HG03457 (cell line): ENCODE measurements at regions not wholly inside any gene's neighbourhood (a gene's known extent, or its start where the extent isn't known, plus 50 kb on each side); places are given as distances from the start of the nearest gene placed in this dataset.
"Not testable (repeated sequence)": the region's sequence is repeated elsewhere in the genome, so short reads cannot be mapped to it uniquely, and the experiment has no call there.

Experiments
- ATAC-seq: cut with Tn5 transposase; IDR thresholded peaks from one replicate; pipeline ENCODE4 v1.9.1; 2021; ENCODE audit warnings: moderate number of reproducible peaks; ENCODE audit not compliant: unreplicated experiment

- ATAC-seq = no peak
Observed at GRCh38 chr14:88929656-88930436, 105.4 kb downstream of the TTC8 start.

GRCh38 chr14:88931321-88932110 lies 107.1 kb downstream of the TTC8 start:
- no peak for ATAC-seq

- ATAC-seq = no peak
Observed at GRCh38 chr14:88933191-88933590, 108.7 kb downstream of the TTC8 start.

DNA sequence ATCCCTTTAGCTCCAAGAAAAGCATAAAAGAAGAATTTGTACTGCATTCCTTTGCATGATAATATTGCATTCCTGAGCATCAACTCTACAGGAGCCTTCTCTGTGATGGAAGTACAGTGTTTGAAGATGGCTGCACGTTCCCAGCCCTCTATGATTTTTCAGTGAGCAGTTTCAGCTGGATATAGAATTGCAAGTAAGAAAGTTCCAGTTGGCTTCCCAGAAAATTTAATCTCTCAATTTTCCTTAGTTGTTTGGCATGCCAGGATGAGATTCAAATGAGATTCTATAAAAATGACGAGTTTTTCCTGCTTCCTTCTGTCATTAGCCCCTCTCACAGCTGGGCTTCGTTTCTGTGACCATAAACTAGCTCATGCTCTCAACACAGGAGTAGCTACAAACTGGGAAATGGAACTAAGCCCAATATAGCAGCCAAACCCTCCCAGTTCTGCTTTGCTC lies 109.9 kb downstream of the TTC8 start:
- ATAC-seq = no peak

- no peak for ATAC-seq
Observed at GRCh38 chr14:88935083-88935482, 110.6 kb downstream of the TTC8 start.

DNA sequence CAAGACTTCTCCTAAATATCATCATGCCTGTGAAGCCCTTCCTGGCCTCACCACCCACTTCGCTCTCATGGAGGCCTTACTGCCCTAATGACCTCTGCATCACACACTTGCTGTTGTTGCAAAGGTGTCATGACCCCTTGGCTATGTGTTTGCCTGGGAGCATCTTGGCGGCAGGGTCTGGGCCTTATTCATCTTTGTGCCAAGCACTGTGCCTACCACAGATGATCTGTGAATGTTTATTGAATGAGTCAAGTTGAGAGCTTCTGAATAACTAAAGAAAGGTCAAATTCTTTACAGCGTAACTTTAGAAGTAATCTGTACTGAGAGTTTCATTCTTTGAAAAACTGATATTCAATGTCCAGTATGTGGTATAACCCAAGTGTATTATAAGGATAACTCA lies 113.3 kb downstream of the TTC8 start:
- no peak for ATAC-seq

GRCh38 chr14:88940671-88941070 lies 116.2 kb downstream of the TTC8 start:
- no peak for ATAC-seq

GRCh38 chr14:88941414-88941813 lies 117.0 kb downstream of the TTC8 start:
- ATAC-seq = no peak

- no peak for ATAC-seq
Observed at GRCh38 chr14:88947646-88948598, 123.5 kb downstream of the TTC8 start.

DNA sequence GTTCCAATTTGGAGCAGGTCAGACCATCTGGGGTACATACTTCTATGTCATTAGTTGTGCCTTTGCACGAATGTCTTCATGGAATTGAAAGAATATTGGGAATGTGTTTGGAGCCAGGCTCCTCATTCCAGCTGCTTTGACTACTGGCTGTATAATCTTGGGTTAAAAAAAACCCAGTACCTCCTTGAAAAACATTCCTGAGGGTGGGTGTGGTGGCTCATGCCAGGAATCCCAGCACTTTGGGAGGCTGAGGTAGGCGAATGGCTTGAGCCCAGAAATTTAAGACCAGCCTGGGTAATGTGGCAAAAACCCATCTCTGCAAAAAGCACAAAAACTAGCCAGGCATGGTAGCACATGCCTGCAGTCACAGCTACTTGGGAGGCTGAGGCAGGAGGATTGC lies 125.6 kb downstream of the TTC8 start:
- no peak for ATAC-seq

DNA sequence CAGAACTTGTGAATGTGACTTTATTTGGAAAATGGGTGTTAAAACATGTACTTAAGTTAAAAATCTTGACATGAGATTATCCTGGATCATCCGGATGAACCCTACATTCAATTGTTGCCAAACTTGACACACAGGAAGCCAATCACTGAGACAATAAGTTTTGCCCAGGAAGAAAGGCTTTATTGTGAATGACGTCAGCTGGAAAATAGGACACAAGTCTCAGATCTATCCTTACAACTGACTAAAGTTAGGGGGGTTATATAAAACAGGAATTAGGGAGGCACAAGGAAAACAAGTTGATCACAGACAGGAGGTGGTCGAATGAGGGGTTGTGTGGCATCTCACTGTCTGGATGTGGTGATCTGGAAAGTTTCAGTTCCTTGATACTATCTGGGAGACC lies 126.9 kb downstream of the TTC8 start:
- ATAC-seq = no peak

DNA sequence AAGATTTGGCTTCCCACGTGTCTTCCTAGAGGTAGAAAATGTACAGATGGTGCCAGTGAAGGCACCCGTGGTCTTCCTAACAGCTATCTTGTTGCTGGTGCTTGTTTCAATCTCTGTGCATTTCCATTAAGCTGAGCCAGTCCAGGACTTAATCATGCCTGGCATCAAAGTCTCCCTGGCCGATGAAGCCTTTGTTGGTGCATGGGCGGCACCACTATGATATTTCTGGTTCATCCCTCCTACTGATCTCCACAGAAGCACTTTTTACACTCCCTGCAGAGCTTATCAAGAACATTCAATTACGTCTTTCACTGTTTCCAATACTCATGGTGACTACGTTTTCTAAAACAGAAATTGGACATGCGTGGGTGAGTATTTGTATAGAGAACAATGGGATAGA lies 128.4 kb downstream of the TTC8 start:
- ATAC-seq = no peak

GRCh38 chr14:88955455-88955854 lies 131.0 kb downstream of the TTC8 start:
- ATAC-seq = no peak

GRCh38 chr14:88960496-88960895 lies 136.0 kb downstream of the TTC8 start:
- no peak for ATAC-seq

DNA sequence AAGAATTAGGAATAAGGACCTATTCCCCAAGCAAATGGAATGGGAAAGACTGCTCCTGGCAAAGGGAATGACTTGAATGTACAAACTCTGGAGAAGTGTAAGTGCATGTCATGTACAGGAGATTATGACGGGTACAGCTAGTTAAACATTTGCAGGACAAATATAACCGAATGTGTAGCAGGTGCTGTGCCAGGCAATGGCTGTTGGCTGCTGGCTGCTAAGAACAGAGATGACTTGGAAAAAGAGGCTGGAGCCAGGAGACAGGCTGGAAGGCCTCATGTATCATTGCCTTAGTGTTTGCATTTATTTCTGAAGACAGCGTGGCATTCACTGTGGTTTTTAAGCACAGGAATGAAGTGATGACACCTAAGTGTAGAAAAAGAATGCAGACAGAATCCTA lies 136.8 kb downstream of the TTC8 start:
- no peak for ATAC-seq

- no peak for ATAC-seq
Observed at GRCh38 chr14:88962356-88962755, 137.9 kb downstream of the TTC8 start.

GRCh38 chr14:88967299-88967698 lies 142.8 kb downstream of the TTC8 start:
- no peak for ATAC-seq

DNA sequence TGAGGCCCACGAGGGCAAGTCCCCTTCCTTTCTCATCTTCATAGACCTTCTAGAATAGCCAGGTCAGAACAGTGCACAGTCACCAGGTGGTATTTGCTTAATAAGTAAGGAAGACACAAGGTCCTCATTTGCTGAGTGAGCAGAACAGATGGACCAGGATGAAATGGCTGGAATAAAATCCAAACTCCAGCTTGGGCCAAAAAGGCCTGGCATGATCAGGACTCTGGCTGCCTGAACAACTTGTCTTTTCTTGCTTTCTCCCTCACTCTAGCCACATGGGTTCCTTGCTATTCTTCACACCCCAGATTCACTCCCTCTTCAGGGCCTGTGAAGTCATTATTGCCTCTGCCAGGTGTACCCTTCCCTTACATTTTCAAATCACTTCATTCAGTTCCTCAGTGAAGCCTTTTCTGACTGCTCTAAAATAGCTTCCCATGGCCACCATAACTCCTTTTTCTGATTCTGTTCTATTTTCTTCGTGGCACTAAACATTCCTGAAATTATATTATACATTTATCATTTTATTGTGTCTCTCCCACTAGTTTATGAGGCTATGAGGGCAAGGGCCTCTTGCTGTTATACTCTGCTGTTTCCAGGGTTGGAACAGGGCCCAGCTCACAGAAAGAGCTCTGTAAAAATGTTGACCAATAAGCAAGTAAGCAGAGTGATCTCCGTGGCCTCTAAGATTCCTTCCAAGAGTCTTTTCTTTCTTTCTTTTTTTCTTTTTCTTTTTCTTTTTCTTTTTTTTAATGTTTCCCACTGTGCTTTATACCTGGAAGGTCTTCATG lies 150.8 kb downstream of the TTC8 start:
- no peak for ATAC-seq

- no peak for ATAC-seq
Observed at GRCh38 chr14:88975926-88976325, 151.5 kb downstream of the TTC8 start.

DNA sequence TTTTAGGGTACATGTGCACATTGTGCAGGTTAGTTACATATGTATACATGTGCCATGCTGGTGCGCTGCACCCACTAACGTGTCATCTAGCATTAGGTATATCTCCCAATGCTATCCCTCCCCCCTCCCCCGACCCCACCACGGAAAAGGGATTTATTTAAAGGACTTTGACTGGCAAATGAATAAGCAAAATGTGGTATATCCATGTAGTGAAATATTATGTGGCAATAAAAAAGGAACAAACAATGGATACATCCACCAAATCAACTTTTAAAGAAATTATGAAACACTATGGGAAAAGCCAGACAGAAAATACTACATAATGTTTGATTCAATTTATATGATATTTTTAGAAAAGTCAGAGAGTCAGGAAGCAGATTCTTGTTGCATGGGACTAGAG lies 156.5 kb downstream of the TTC8 start:
- not testable (repeated sequence) for ATAC-seq
